B cell (primary cell): ENCODE measurements at regions not wholly inside any gene's neighbourhood (a gene's known extent, or its start where the extent isn't known, plus 50 kb on each side); places are given as distances from the start of the nearest gene placed in this dataset.

ENCODE experiments used
- ATAC-seq: fragments of 200-7000 bp; cut with Tn5 transposase; one replicate; pipeline ENCODE4 v1.10.0; 2021; ENCODE audit warnings: low read depth, mild to moderate bottlenecking, moderate number of reproducible peaks, moderate library complexity
- CTCF ChIA-PET: fragments of 350-600 bp; sonication (Branson Sonifier 250); formaldehyde crosslinking; loops from one replicate; lab custom pipeline; 2021; ENCODE audit warnings: antibody characterized with exemption, inconsistent platforms; lab: Charles Lee
- POLR2A ChIA-PET: fragments of 350-600 bp; sonication (Branson Sonifier 250); formaldehyde crosslinking; loops from one replicate; lab custom pipeline; 2021; ENCODE audit warnings: antibody characterized with exemption; lab: Charles Lee
- DNase-seq: peaks from one replicate; pipeline ENCODE4 v3.0.0; 2013
- H2AFZ ChIP-seq: 2 replicates; pipeline ENCODE4 v1.6.1; 2012; ENCODE audit warnings: mild to moderate bottlenecking, low read depth, low read length; ENCODE audit not compliant: insufficient read depth, poor library complexity, severe bottlenecking
- H3K27ac ChIP-seq, 2 donors: 1 replicate in 1 of 2; 2 replicates in 1 of 2; pipeline ENCODE4 v1.5.1; 2012 to 2013; ENCODE audit warnings: low read length in 2 of 2, mild to moderate bottlenecking in 2 of 2, moderate library complexity in 1 of 2
- H3K27me3 ChIP-seq, 4 experiments: fragments of 200-600 bp in 1 of 4; sonication (generic) in 1 of 4; replicated peaks in 1 of 4; 1 replicate in 2 of 4; 2 replicates in 2 of 4; pipeline versions ENCODE4 v1.6.1 to v1.7.0; 2013 to 2016; ENCODE audit warnings: low read length in 3 of 4, mild to moderate bottlenecking in 2 of 4, mixed read lengths in 1 of 4, moderate library complexity in 1 of 4; ENCODE audit not compliant: insufficient read depth in 4 of 4, control insufficient read depth in 3 of 4; ENCODE audit errors: control extremely low read depth in 1 of 4
- H3K36me3 ChIP-seq, 2 experiments: replicated peaks in 1 of 2; 1 replicate in 1 of 2; 2 replicates in 1 of 2; pipeline versions ENCODE4 v1.6.1 to v1.7.1; 2013; ENCODE audit warnings: low read length in 1 of 2; ENCODE audit not compliant: insufficient read depth in 2 of 2, control insufficient read depth in 1 of 2; ENCODE audit errors: control extremely low read depth in 1 of 2, extremely low read depth in 1 of 2
- H3K4me1 ChIP-seq, 2 donors: fragments of 200-600 bp in 1 of 2; sonication (generic) in 1 of 2; 1 replicate in 1 of 2; 2 replicates in 1 of 2; pipeline versions ENCODE4 v1.5.1 to v1.6.1; 2013 to 2017; ENCODE audit warnings: low read length in 2 of 2; ENCODE audit not compliant: control insufficient read depth in 2 of 2, insufficient read depth in 2 of 2
- H3K4me2 ChIP-seq: replicated peaks from 2 replicates; pipeline ENCODE3; 2012; ENCODE audit warnings: mild to moderate bottlenecking, low read depth, low read length; ENCODE audit not compliant: poor library complexity, severe bottlenecking
- H3K4me3 ChIP-seq, 5 experiments: fragments of 200-600 bp in 1 of 5; sonication (generic) in 1 of 5; 1 replicate in 3 of 5; 2 replicates in 2 of 5; pipeline versions ENCODE4 v1.5.1 to v1.7.0; 2011 to 2016; ENCODE audit warnings: low read length in 4 of 5, mild to moderate bottlenecking in 4 of 5, low read depth in 2 of 5, control low read depth in 1 of 5, moderate library complexity in 1 of 5; ENCODE audit not compliant: insufficient read depth in 1 of 5; ENCODE audit errors: control extremely low read depth in 1 of 5, extremely low read depth in 1 of 5
- H3K79me2 ChIP-seq: fragments of 200-600 bp; sonication (generic); one replicate; pipeline ENCODE4 v1.6.0; 2016; ENCODE audit warnings: low read length; ENCODE audit not compliant: control insufficient read depth, insufficient read depth
- H3K9ac ChIP-seq: fragments of 200-600 bp; sonication (generic); 2 replicates; pipeline ENCODE4 v1.6.1; 2017; ENCODE audit warnings: mild to moderate bottlenecking, low read length, moderate library complexity
- H3K9me3 ChIP-seq, 3 donors: one replicate each; pipeline versions ENCODE4 v1.6.1 to v1.7.1; 2013; ENCODE audit warnings: low read length in 2 of 3; ENCODE audit not compliant: control insufficient read depth in 2 of 3, insufficient read depth in 1 of 3; ENCODE audit errors: control extremely low read depth in 1 of 3
- H4K20me1 ChIP-seq: 2 replicates; pipeline ENCODE4 v1.6.0; 2012; ENCODE audit warnings: mild to moderate bottlenecking, low read length; ENCODE audit not compliant: insufficient read depth, control insufficient read depth, poor library complexity, severe bottlenecking
- H3K27ac Mint-ChIP-seq: one replicate; pipeline ENCODE4 v1.8.0; 2021; ENCODE audit warnings: mixed read lengths
- H3K27me3 Mint-ChIP-seq: one replicate; pipeline ENCODE4 v1.8.0; 2021; ENCODE audit warnings: mixed read lengths
- H3K4me1 Mint-ChIP-seq: one replicate; pipeline ENCODE4 v1.8.0; 2021; ENCODE audit warnings: mixed read lengths
- H3K4me3 Mint-ChIP-seq: one replicate; pipeline ENCODE4 v1.8.0; 2021; ENCODE audit warnings: mixed read lengths
- H3K9me3 Mint-ChIP-seq: one replicate; pipeline ENCODE4 v1.8.0; 2022; ENCODE audit warnings: mixed read lengths; ENCODE audit not compliant: insufficient read depth
- CTCF ChIP-seq: fragments of 200-600 bp; IDR thresholded peaks from one replicate; pipeline ENCODE4 v1.8.0; 2022; ENCODE audit warnings: antibody characterized with exemption, mild to moderate bottlenecking
- EZH2 ChIP-seq: IDR thresholded peaks from 2 replicates; pipeline ENCODE4 v1.6.1; 2012; ENCODE audit warnings: borderline replicate concordance, low read depth, mild to moderate bottlenecking, moderate library complexity, low read length; ENCODE audit not compliant: insufficient read depth, poor library complexity, severe bottlenecking
- WGBS: methylation state at CpG from one replicate; pipeline ENCODE4 v1.1.5; 2013; ENCODE audit warnings: missing lambda C conversion rate; ENCODE audit not compliant: insufficient coverage; 5-methylcytosine and 5-hydroxymethylcytosine counted together
- intact Hi-C: fragments of 100-400 bp; cut with micrococcal nuclease; formaldehyde crosslinking; loops from one replicate; pipeline ENCODE4 v1.10.0; 2022

GRCh38 chr9:26240020-26240419 is 561.8 kb upstream of the TUSC1 start:
- Mint-ChIP-seq H3K27ac (no peak overlapping the region), H3K4me3 (no peak overlapping the region), H3K27me3 (no peaks in the 10 kb centered on the region), H3K9me3 (peaks cover 7% of the 10 kb centered on the region), H3K4me1 (no peaks in the 10 kb centered on the region)
- DNase-seq (no peak), ATAC-seq (no peak)
- H4K20me1 ChIP-seq: no peaks in the 10 kb centered on the region
- H3K79me2 ChIP-seq: no peaks in the 10 kb centered on the region
- POLR2A ChIA-PET: no interaction called here
- H3K4me3 ChIP-seq: no peak overlapping the region
- no peaks in the 10 kb centered on the region for H3K4me1 ChIP-seq
- TF ChIP-seq CTCF: no peak
- CTCF ChIA-PET: no interaction called here
- intact Hi-C loops: no loop called here
- H3K36me3 ChIP-seq: no peaks in the 10 kb centered on the region
- H2AFZ ChIP-seq: no peak overlapping the region
- H3K27ac ChIP-seq: no peak overlapping the region
- H3K9me3 ChIP-seq: no peaks in the 10 kb centered on the region
- H3K9ac ChIP-seq: no peak overlapping the region
- WGBS: 80% methylated on average over 1 of the region's 2 CpGs
- H3K4me2 ChIP-seq: no peak overlapping the region
- no peaks in the 10 kb centered on the region for H3K27me3 ChIP-seq

- H2AFZ ChIP-seq: no peak overlapping the region
- H3K9me3 ChIP-seq: no peaks in the 10 kb centered on the region
- POLR2A ChIA-PET: no interaction called here
- 63% methylated on average over 1 of the region's 3 CpGs for WGBS
- no peaks in the 10 kb centered on the region for H3K36me3 ChIP-seq
- no peak overlapping the region for H3K27ac Mint-ChIP-seq
- intact Hi-C loops: no loop called here
- H3K4me3 Mint-ChIP-seq: no peak overlapping the region
- H3K4me1 ChIP-seq: no peaks in the 10 kb centered on the region
- H3K79me2 ChIP-seq: no peaks in the 10 kb centered on the region
- peaks cover 7% of the 10 kb centered on the region for H3K9me3 Mint-ChIP-seq
- no peak overlapping the region for H3K9ac ChIP-seq
- CTCF ChIA-PET: no interaction called here
- no peaks in the 10 kb centered on the region for H3K27me3 Mint-ChIP-seq
- no peak overlapping the region for H3K4me2 ChIP-seq
- ATAC-seq: no peak
- H3K27ac ChIP-seq: no peak overlapping the region
- H3K27me3 ChIP-seq: no peaks in the 10 kb centered on the region
- no peak for DNase-seq
- H3K4me1 Mint-ChIP-seq: no peaks in the 10 kb centered on the region
- no peaks in the 10 kb centered on the region for H4K20me1 ChIP-seq
- no peak overlapping the region for H3K4me3 ChIP-seq
- no peak for TF ChIP-seq CTCF
- no peak for TF ChIP-seq EZH2
Measured at GRCh38 chr9:26237256-26237655, 559.0 kb upstream of the TUSC1 start.
